ENCODE measurements at regions not wholly inside any gene's neighbourhood (a gene's known extent, or its start where the extent isn't known, plus 50 kb on each side); places are given as distances from the start of the nearest gene placed in this dataset.

DNA sequence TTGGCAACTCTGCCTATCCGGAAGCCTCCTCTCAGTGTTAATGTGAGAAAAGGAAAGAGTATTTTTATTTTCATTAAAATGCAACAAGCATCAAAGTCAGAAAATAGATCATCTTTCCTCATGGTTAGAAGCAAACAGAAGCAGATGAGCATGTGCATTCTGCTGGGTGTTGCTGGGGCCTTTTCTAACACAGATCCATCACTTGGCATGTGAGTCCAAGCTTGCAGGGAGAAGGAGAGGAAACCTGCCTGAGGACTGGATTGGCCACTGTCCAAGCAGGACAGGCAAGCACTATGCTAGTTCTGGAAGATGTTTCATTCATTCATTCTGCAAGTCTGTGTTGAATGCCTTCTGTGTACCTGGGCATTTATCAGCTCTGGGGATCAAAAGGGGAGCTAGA, 348.7 kb upstream of the PCSK5 start (continued):
- TF ChIP-seq, protein P1, sequence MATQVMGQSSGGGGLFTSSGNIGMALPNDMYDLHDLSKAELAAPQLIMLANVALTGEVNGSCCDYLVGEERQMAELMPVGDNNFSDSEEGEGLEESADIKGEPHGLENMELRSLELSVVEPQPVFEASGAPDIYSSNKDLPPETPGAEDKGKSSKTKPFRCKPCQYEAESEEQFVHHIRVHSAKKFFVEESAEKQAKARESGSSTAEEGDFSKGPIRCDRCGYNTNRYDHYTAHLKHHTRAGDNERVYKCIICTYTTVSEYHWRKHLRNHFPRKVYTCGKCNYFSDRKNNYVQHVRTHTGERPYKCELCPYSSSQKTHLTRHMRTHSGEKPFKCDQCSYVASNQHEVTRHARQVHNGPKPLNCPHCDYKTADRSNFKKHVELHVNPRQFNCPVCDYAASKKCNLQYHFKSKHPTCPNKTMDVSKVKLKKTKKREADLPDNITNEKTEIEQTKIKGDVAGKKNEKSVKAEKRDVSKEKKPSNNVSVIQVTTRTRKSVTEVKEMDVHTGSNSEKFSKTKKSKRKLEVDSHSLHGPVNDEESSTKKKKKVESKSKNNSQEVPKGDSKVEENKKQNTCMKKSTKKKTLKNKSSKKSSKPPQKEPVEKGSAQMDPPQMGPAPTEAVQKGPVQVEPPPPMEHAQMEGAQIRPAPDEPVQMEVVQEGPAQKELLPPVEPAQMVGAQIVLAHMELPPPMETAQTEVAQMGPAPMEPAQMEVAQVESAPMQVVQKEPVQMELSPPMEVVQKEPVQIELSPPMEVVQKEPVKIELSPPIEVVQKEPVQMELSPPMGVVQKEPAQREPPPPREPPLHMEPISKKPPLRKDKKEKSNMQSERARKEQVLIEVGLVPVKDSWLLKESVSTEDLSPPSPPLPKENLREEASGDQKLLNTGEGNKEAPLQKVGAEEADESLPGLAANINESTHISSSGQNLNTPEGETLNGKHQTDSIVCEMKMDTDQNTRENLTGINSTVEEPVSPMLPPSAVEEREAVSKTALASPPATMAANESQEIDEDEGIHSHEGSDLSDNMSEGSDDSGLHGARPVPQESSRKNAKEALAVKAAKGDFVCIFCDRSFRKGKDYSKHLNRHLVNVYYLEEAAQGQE (IDR thresholded peaks at IDR 0.05) = no peak

DNA sequence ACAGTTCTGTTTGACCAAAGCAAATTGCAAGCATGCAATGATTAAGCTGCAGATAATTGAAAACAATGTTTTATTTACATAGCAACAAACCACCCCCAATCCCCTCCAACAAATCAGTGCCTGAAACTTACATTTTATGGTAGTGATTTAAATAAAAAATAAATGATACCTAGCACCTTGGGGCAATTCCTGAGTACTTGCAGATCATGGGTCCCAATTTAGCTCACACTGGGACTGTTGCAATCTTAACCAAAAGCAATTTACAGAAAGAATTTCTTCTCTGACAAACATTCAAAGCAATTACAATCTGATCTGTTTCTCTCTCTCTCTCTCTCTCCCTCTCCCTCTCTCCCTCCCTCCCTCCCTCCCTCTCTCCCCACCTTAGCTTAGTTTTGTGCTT, 345.7 kb upstream of the PCSK5 start:
- TF ChIP-seq YY1 (IDR thresholded peaks at IDR 0.05) (no peak), JUND (IDR thresholded peaks at IDR 0.05) (no peak), HNF4A (conservative IDR thresholded peaks at IDR 0.05) (no peak), FOXA2 (IDR thresholded peaks at IDR 0.05) (no peak), NR2F2 (IDR thresholded peaks at IDR 0.05) (no peak), FOXA1 (IDR thresholded peaks at IDR 0.05) (no peak), TAF1 (conservative IDR thresholded peaks at IDR 0.05) (no peak), RXRA (IDR thresholded peaks at IDR 0.05) (no peak), SP1 (IDR thresholded peaks at IDR 0.05) (no peak), RAD21 (IDR thresholded peaks at IDR 0.05) (no peak), GABPA (IDR thresholded peaks at IDR 0.05 in 1 of 2, conservative IDR thresholded peaks at IDR 0.05 in 1 of 2) (no peak), EGR1 (IDR thresholded peaks at IDR 0.05; ENCODE audit: low read depth in 2 of 2) (no peak)
- TF ChIP-seq, protein P2, sequence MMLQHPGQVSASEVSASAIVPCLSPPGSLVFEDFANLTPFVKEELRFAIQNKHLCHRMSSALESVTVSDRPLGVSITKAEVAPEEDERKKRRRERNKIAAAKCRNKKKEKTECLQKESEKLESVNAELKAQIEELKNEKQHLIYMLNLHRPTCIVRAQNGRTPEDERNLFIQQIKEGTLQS (IDR thresholded peaks at IDR 0.05) = no peak
- TF ChIP-seq, protein P1 (IDR thresholded peaks at IDR 0.05) = no peak
- TF ChIP-seq, protein P3, sequence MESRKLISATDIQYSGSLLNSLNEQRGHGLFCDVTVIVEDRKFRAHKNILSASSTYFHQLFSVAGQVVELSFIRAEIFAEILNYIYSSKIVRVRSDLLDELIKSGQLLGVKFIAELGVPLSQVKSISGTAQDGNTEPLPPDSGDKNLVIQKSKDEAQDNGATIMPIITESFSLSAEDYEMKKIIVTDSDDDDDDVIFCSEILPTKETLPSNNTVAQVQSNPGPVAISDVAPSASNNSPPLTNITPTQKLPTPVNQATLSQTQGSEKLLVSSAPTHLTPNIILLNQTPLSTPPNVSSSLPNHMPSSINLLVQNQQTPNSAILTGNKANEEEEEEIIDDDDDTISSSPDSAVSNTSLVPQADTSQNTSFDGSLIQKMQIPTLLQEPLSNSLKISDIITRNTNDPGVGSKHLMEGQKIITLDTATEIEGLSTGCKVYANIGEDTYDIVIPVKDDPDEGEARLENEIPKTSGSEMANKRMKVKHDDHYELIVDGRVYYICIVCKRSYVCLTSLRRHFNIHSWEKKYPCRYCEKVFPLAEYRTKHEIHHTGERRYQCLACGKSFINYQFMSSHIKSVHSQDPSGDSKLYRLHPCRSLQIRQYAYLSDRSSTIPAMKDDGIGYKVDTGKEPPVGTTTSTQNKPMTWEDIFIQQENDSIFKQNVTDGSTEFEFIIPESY (IDR thresholded peaks at IDR 0.05) = no peak
- H3K9ac ChIP-seq (ENCODE audit: low read depth in 1 of 2, low read length in 2 of 2) = no peak overlapping the region

More for the DNA sequence above, 345.7 kb upstream of the PCSK5 start:
- no peaks in the 10 kb centered on the region for H3K27me3 ChIP-seq (ENCODE audit: control insufficient read depth in 4 of 4, insufficient read depth in 4 of 4, low read length in 3 of 4)
- H3K4me1 ChIP-seq (ENCODE audit: control insufficient read depth in 4 of 4, insufficient read depth in 4 of 4, low read length in 3 of 4) = no peaks in the 10 kb centered on the region
- no peak overlapping the region for H3K27ac ChIP-seq (ENCODE audit: low read depth in 1 of 2, low read length in 2 of 2)
- H3K36me3 ChIP-seq (ENCODE audit: control insufficient read depth in 4 of 4, insufficient read depth in 3 of 4, low read depth in 1 of 4, low read length in 3 of 4) = no peaks in the 10 kb centered on the region
- H3K9me3 ChIP-seq (ENCODE audit: control insufficient read depth in 4 of 4, low read length in 3 of 4) = no peaks in the 10 kb centered on the region
- no peak for DNase-seq (ENCODE audit: low spot score)
- no peak overlapping the region for H3K4me3 ChIP-seq (ENCODE audit: low read depth in 1 of 3, low read length in 3 of 3)

Measured in liver (tissue), 6 donors.